Hepatocyte (in vitro differentiated cells): ENCODE measurements at regions not wholly inside any gene's neighbourhood (a gene's known extent, or its start where the extent isn't known, plus 50 kb on each side); places are given as distances from the start of the nearest gene placed in this dataset.

Experiments
- DNase-seq: peaks from one replicate; pipeline ENCODE4 v3.0.0-alpha.2; 2016; ENCODE audit warnings: low spot score
- H2AFZ ChIP-seq: fragments of 200-600 bp; sonication (generic); 2 replicates; pipeline ENCODE4 v1.6.0; 2016; ENCODE audit warnings: antibody characterized with exemption, mild to moderate bottlenecking
- H3K27ac ChIP-seq: fragments of 200-600 bp; sonication (generic); 2 replicates; pipeline ENCODE4 v1.5.1; 2016; ENCODE audit warnings: mild to moderate bottlenecking
- H3K27me3 ChIP-seq: fragments of 200-600 bp; sonication (generic); 2 replicates; pipeline ENCODE4 v1.6.1; 2016
- H3K36me3 ChIP-seq: fragments of 200-600 bp; sonication (generic); replicated peaks from 2 replicates; pipeline ENCODE4 v1.5.1; 2016; ENCODE audit warnings: low read depth; ENCODE audit not compliant: insufficient read depth
- H3K4me1 ChIP-seq: fragments of 200-600 bp; sonication (generic); 2 replicates; pipeline ENCODE4 v1.5.1; 2016; ENCODE audit warnings: mild to moderate bottlenecking, moderate library complexity; ENCODE audit not compliant: insufficient read depth
- H3K4me2 ChIP-seq: fragments of 200-600 bp; sonication (generic); 2 replicates; pipeline ENCODE4 v1.6.0; 2016
- H3K4me3 ChIP-seq: fragments of 200-600 bp; sonication (generic); 2 replicates; pipeline ENCODE4 v1.5.1; 2016; ENCODE audit warnings: mild to moderate bottlenecking
- H3K79me2 ChIP-seq: fragments of 200-600 bp; sonication (generic); 2 replicates; pipeline ENCODE4 v1.6.0; 2017; ENCODE audit warnings: mild to moderate bottlenecking
- H3K9me2 ChIP-seq: fragments of 200-600 bp; sonication (generic); replicated peaks from 2 replicates; pipeline ENCODE4 v1.6.0; 2017; ENCODE audit warnings: mild to moderate bottlenecking; ENCODE audit not compliant: insufficient read depth
- H3K9me3 ChIP-seq: fragments of 200-600 bp; sonication (generic); 2 replicates; pipeline ENCODE4 v1.5.1; 2016; ENCODE audit warnings: low read depth, mild to moderate bottlenecking
- H4K20me1 ChIP-seq: fragments of 200-600 bp; sonication (generic); 2 replicates; pipeline ENCODE4 v1.6.0; 2016; ENCODE audit warnings: mild to moderate bottlenecking; ENCODE audit not compliant: insufficient read depth, poor library complexity, severe bottlenecking
- EZH2 ChIP-seq: fragments of 200-600 bp; sonication (generic); IDR thresholded peaks from 2 replicates; pipeline ENCODE4 v1.6.1; 2016; ENCODE audit warnings: antibody characterized with exemption, mild to moderate bottlenecking, borderline replicate concordance
- EZH2phosphoT487 ChIP-seq: fragments of 200-600 bp; sonication (generic); IDR thresholded peaks from one replicate; pipeline ENCODE4 v1.6.1; 2018; ENCODE audit warnings: antibody characterized with exemption, mild to moderate bottlenecking, low read depth, moderate library complexity; ENCODE audit not compliant: unreplicated experiment, severe bottlenecking
- WGBS: methylation state at CpG from one replicate; pipeline ENCODE4 v1.1.6; 2016; ENCODE audit warnings: low lambda C conversion rate; ENCODE audit errors: missing lambda C conversion rate; 5-methylcytosine and 5-hydroxymethylcytosine counted together
- TF ChIP-seq, protein P1 (sequence below): fragments of 200-600 bp; sonication (generic); IDR thresholded peaks from 2 replicates; pipeline ENCODE4 v1.5.1; 2016; ENCODE audit warnings: antibody characterized with exemption, mild to moderate bottlenecking; ENCODE audit not compliant: poor library complexity

DNA sequence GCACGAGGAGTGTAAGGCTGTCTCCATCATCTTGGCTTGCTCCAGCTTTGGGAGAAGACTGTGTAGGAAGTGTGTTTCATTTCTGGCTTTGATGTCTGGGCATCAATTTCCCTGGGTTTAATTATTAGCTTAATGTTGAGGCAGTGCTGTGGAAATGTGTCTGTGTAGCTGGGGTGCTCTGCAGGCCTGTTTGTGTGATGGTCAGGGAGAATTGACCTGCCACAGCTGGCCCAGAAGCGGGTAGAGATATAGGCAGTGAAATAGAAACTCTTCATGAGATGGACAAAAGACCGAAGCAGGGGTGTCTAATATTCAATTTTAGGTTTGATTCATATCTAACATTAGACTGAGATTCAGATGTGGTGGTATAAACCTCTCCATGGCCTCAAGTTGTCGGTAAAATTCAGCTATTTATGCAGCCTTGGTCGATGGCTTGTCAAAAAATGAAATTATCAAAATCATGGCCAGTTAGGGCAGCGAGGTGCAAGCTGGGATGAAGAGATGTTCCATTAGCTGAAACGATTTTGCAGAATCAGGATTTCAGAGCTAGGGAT lies 95.3 kb upstream of the SNX9 start:
- Histone ChIP-seq H3K4me1 (no peaks in the 10 kb centered on the region), H3K27ac (peak overlapping the region; percentile 58)
- WGBS, result 87% methylated on average over 7 of the region's 7 CpGs

GRCh38 chr6:157728183-157728881 lies 94.7 kb upstream of the SNX9 start:
- no peak for TF ChIP-seq EZH2
- TF ChIP-seq EZH2phosphoT487, result no peak
- TF ChIP-seq, protein P1, sequence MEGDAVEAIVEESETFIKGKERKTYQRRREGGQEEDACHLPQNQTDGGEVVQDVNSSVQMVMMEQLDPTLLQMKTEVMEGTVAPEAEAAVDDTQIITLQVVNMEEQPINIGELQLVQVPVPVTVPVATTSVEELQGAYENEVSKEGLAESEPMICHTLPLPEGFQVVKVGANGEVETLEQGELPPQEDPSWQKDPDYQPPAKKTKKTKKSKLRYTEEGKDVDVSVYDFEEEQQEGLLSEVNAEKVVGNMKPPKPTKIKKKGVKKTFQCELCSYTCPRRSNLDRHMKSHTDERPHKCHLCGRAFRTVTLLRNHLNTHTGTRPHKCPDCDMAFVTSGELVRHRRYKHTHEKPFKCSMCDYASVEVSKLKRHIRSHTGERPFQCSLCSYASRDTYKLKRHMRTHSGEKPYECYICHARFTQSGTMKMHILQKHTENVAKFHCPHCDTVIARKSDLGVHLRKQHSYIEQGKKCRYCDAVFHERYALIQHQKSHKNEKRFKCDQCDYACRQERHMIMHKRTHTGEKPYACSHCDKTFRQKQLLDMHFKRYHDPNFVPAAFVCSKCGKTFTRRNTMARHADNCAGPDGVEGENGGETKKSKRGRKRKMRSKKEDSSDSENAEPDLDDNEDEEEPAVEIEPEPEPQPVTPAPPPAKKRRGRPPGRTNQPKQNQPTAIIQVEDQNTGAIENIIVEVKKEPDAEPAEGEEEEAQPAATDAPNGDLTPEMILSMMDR, result no peak
- Histone ChIP-seq H3K4me2 (no peak overlapping the region), H2AFZ (no peak overlapping the region), H3K79me2 (no peaks in the 10 kb centered on the region), H4K20me1 (no peaks in the 10 kb centered on the region), H3K27ac (peak overlapping the region; percentile 58), H3K9me3 (no peaks in the 10 kb centered on the region), H3K36me3 (no peaks in the 10 kb centered on the region), H3K9me2 (no peaks in the 10 kb centered on the region), H3K4me1 (no peaks in the 10 kb centered on the region), H3K4me3 (no peak overlapping the region), H3K27me3 (no peaks in the 10 kb centered on the region)
- WGBS, result 80% methylated on average over 6 of the region's 6 CpGs
- DNase-seq, result peak; percentile 42

More for the DNA sequence above, 95.3 kb upstream of the SNX9 start:
- Histone ChIP-seq H3K9me2 (no peaks in the 10 kb centered on the region), H3K36me3 (no peaks in the 10 kb centered on the region), H3K9me3 (no peaks in the 10 kb centered on the region), H3K4me3 (no peak overlapping the region), H3K27me3 (no peaks in the 10 kb centered on the region), H4K20me1 (no peaks in the 10 kb centered on the region), H3K79me2 (no peaks in the 10 kb centered on the region), H2AFZ (no peak overlapping the region), H3K4me2 (no peak overlapping the region)
- TF ChIP-seq EZH2phosphoT487, result no peak
- TF ChIP-seq, protein P1, result no peak
- TF ChIP-seq EZH2, result no peak
- no peak for DNase-seq

- Histone ChIP-seq H3K9me2 (no peaks in the 10 kb centered on the region), H3K27ac (no peak overlapping the region), H3K79me2 (no peaks in the 10 kb centered on the region), H3K4me1 (no peaks in the 10 kb centered on the region), H3K4me3 (no peak overlapping the region), H3K36me3 (no peaks in the 10 kb centered on the region), H2AFZ (no peak overlapping the region), H3K4me2 (no peak overlapping the region), H3K9me3 (no peaks in the 10 kb centered on the region), H3K27me3 (no peaks in the 10 kb centered on the region), H4K20me1 (no peaks in the 10 kb centered on the region)
- WGBS, result 94% methylated on average over 5 of the region's 5 CpGs
- no peak for DNase-seq
- TF ChIP-seq EZH2phosphoT487, result no peak
Observed at GRCh38 chr6:157731221-157731620, 91.8 kb upstream of the SNX9 start.

GRCh38 chr6:157732007-157732406 lies 91.0 kb upstream of the SNX9 start:
- no peaks in the 10 kb centered on the region for H3K36me3 ChIP-seq
- H2AFZ ChIP-seq, result no peak overlapping the region
- H3K27me3 ChIP-seq, result no peaks in the 10 kb centered on the region
- H3K4me1 ChIP-seq, result no peaks in the 10 kb centered on the region
- no peak overlapping the region for H3K4me2 ChIP-seq
- no peaks in the 10 kb centered on the region for H3K79me2 ChIP-seq
- no peak for DNase-seq
- H3K27ac ChIP-seq, result no peak overlapping the region
- H3K9me2 ChIP-seq, result no peaks in the 10 kb centered on the region
- 78% methylated on average over 2 of the region's 2 CpGs for WGBS
- no peaks in the 10 kb centered on the region for H3K9me3 ChIP-seq
- no peak overlapping the region for H3K4me3 ChIP-seq
- TF ChIP-seq EZH2phosphoT487 (no peak), EZH2 (no peak)
- TF ChIP-seq, protein P1, result no peak
- no peaks in the 10 kb centered on the region for H4K20me1 ChIP-seq
